Activated CD4-positive, CD25-positive, alpha-beta regulatory T cell (primary cell): ENCODE measurements at regions not wholly inside any gene's neighbourhood (a gene's known extent, or its start where the extent isn't known, plus 50 kb on each side); places are given as distances from the start of the nearest gene placed in this dataset.

ENCODE experiments used
- DNase-seq, 4 experiments: peaks; one replicate each; lab custom pipeline; 2025; lab: John Stamatoyannopoulos, UW

- DNase-seq: no peak
These were observed 109.1 kb upstream of the BCAT1 start for GRCh38 chr12:25058012-25058411.

DNA sequence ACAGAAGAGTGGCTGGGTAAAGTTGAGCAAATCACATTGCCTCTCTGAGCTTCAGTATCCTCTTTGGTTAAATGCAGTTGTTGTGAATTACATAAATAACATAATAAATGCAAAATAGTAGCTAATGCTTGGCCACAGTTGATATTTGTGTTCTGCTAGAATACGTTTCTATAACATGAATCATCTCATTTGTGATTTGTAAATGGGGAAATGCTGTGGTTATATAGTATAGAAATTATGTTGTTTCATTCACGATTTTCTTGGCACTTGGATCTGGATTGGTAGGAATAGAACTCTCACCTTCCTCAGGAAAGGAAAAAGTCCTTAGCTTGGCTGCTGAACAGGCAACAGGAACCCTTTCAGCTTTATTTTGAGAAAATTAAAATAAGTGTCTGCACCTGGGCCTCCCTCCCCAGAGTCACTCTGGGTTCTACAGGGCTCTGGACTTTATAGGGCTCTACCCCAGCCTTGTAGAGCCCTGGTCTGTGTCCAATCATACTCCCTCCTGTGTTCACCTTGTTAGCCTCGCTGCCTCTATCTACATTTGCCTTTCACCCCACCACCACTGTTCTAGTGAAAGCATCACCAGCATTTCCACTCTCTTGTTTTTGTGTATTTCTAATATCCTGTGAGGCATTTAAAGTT is 107.7 kb upstream of the BCAT1 start:
- no peak for DNase-seq

GRCh38 chr12:25056011-25056410 is 107.1 kb upstream of the BCAT1 start:
- no peak for DNase-seq

- DNase-seq: peak in 2 of 4 experiments; percentile 11 to 12
These were observed 105.9 kb upstream of the BCAT1 start for GRCh38 chr12:25054783-25055144.

DNA sequence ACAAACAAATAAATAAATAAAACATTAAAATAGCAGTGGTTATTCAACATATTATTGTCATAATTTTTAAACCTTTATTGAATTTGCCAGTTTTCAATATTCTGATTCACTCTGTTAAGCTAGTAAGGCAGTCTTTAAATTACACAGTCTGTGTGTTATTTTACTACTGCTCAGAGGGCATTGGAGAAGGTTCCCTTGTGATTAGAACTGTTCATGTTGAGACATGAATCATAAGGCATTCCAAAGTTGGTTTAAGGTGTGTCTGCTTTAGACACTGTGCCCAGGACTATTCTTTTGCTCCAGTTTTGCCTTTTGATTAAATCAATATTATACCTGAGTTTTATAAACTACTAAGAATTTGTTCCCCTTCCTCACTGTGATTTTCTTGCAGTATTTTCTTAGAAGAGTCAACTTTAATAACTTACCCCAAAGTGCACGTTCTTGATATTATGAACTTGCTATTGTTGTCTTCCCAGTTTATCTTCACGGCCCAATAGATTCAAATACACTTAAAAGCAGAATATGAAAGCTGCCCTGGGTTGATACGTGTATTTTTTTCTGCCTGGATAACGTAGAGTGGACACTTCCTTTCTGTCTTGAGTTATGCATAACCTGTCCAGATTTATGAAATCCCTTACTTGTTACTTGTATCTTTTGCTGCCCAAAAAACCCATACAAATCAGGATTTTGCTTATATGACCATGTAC is 105.3 kb upstream of the BCAT1 start:
- DNase-seq: no peak

DNA sequence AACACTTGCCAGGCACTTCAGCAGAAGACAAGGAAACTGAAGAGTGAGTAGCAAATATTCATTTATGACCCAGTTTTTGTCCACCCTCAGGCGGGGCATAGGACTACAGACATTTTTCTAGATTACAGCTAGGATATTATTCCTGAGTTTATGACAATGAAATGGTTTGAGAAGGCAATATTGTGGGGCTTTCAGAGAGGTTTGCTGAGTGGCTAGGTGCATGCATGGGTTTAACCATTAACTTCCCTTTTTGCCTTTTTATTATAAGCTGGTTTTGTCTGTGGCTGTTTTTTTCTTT is 104.0 kb upstream of the BCAT1 start:
- no peak for DNase-seq

DNA sequence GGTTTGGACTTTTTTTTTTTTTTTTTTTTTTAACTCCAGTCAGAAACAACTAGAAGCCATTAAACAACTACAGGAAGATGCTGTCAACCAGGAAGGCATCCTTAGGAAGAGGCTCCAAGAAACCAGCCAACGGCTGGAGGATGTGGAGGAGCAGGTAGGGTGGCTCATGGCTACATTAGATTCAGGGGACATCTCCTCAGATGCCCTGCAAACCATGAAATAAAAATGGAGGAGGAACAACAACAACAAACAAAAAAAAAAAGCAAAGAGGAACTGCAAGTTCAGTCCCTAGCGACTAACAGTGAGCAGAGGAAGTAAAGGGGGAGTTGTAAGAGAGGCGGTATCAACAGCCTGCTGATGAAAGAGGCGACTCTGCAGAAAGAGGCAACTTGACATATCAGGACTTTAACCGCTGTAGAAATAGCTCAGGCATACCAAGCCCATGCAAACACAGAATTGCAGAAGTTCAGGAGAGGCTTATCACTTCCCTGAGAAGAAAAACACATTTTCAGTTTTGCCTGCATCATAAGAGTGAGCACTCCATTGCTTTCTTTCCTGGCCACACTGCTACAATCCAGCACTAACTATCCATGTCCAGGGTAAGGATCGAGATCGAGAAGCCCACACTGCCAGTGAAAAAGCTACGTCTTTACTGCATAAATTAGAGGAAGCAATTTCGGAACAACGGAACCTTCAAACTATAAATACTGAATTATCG is 103.5 kb upstream of the BCAT1 start:
- no peak for DNase-seq

DNA sequence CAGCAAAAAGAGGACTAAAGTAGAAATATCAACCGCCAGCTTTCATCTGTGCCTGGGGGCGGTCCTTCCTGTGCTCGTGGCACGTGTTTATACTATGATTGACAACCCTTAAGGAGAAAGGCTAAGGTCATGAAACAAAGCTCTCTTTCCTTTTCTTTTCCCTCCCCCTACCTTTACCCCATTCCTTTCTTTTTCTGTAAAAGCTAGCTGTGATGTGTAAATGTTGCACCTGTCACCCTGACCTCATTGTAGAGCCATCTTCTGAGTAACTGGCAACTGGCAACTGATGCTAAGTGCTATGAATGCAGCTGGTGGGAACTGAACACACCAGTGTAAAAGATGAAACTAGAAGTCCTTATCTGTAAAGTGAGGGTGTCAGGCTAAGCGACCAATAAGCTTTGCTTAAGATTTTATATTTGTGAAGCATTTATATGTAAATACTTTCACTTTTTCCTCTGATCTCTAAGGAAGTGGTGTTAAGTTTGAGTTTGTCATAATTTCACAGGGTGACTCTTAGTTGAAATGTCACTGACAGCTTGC is 102.8 kb upstream of the BCAT1 start:
- peak in 2 of 4 experiments; percentile 14 to 17 for DNase-seq

DNA sequence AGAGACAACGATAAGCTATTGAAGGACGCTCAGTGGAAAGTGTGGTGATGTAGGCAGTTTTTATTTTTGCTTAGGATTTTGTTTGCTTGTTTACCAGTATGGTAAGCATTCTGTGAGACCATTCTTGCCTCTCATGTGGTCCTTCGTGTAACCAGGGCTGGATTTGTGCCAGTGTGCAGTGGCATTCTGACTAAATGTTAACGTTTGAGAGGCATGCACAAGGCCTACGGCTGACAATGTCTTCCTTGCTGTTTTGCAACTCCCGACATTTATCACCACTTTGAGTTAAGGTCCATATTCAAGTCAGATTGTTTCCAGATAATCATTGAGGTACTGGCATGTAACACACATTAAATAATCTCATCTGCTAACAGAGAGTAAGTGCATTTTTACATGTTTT is 102.3 kb upstream of the BCAT1 start:
- DNase-seq: no peak

DNA sequence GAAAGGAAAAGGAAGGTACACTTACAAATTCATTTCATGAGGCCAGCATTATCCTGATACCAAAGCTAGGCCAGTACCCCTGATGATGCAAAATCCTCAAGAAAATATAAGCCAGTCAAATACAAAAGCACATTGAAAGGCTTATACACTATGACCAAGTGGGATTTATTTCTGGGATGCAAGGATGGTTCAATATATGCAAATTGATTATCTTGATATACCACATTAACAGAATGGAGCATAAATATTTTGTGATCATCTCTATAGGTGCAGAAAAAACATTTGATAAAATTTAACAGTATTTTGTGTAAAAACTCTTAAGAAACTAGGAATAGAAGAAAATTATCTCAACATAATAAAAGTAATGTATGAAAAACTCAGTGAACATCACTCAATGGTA is 97.0 kb upstream of the BCAT1 start:
- no peak for DNase-seq

DNA sequence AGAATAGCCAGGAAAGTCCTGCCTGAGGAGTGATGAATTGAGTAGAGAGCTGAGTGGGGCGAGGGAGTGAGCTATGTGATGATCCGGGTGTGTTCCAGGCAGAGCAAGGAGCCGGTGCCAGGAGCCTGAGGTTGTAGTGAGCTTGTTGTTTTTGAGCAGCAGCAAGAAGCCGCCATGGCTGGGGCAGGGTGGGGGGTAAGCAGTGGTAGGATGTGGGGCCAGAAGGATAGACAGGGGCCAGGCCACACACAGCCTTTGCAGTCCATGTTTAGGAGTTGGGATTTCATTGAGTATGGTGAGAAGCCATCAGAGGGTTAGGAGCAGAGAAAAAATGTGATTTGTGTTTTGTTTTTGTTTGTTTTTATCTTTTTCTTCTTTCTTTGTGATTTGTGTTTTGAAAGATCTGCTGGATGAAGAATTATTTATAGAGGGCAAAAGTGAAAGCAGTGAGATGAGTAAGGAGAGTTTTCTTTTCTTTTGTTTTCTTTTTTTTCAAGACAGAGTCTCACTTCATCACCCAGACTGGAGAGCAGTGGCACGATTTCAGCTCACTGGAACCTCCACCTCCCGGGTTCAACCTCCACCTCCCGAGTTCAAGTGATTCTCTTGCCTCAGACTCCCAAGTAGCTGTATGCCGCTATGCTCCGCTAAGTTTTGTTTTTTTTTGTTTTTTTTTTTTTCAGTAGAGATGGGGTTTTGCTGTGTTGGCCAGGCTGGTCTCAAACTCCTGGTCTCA is 92.3 kb upstream of the BCAT1 start:
- DNase-seq: no peak

DNA sequence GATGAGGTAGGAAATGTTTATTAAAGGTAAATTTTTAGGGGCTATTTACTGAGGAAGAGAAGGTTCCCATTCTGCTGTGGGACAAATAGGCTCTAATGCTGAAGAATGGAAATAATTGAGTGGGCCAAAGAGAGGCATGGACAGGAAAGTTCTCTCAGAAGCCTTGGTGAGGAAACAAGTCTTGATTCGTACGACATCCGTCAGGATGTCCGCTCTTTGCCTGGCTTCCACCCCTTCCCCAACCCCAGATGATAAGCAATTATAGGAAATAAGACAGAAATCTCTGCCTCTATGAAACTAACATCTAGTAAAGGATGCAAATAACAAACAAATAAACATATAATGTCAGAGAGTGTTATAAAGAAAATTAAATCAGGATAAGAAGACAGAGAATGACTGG is 91.7 kb upstream of the BCAT1 start:
- DNase-seq: no peak

DNA sequence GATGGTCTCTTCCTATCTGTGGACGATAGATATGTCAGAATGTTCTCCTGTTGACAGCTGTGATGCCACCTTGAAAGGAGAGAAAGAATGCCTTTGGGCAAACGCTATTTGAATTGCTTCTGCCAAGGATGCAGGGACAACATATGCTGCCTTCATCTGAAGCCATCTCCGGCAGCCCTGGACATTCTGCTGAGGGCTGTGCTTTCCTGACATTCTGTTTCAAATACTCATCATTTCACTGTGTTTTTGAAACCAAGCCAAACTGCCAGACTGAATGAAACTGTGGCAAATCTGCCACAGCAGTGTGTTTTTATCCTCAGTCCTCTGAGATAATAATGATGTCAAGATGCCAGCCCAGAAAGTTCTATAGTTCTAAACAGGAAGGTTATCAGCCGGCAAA is 85.8 kb upstream of the BCAT1 start:
- DNase-seq: no peak

DNA sequence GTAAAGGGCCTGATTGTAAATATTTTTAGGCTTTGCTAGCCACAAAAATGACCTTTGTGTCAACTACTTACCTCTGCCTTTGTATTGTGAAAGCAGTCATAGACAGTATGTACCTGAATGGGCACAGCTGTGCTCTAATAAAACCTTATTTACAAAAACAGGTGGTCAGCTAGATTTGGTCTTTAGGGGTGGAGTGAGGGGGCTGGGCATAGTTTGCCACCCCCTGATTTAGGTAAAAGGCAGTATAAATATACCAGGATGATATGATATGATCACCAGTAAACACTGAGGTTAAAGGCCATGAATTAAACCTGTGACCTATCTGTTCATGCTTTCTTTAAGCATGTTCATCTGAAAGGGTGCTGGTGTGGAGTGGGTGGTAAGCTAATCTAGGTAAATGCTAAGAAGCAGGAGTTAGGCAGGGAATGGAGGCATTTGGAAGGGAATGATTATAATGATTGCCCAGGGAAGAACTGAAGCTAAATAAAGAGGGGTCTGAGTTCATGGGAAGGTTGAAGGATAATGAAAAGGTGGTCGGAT is 77.1 kb upstream of the BCAT1 start:
- DNase-seq: no peak

DNA sequence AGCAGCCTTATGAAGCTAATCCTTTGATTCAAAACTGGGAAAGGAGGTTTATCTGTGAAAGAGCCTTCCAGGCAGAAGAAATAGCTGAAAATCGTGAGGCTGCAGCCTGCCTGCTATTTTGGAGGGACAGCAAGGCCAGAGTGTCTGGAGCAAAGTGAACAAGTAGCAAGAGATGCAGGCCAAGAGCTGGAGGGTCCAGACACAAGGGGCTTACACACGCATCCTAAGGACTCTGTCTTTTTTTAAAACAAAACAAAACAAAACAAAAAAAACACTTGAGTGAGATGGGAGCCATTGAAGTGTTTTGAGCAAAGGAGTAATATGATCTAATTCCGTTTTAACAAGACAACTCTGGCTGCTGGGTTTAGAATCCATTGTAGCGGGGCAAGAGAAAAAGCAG is 76.4 kb upstream of the BCAT1 start:
- no peak for DNase-seq

DNA sequence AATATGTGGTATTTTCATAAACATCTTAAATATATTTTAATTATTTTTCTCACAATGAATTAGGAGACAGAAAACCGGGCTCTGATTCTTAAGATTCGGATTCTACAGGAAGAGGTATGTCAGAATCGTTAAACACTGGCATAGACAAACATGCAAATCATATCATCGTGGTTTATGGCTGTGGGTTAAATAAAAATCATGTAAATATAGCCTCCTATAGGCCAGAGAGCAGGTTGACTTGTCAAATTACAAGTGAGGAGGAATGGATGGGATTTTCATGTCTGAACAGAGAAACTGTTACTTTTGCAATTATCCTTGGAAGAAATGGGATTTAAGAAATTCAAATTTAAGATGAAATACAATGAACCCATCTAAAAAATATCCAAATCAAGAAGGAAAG is 74.9 kb upstream of the BCAT1 start:
- no peak for DNase-seq

DNA sequence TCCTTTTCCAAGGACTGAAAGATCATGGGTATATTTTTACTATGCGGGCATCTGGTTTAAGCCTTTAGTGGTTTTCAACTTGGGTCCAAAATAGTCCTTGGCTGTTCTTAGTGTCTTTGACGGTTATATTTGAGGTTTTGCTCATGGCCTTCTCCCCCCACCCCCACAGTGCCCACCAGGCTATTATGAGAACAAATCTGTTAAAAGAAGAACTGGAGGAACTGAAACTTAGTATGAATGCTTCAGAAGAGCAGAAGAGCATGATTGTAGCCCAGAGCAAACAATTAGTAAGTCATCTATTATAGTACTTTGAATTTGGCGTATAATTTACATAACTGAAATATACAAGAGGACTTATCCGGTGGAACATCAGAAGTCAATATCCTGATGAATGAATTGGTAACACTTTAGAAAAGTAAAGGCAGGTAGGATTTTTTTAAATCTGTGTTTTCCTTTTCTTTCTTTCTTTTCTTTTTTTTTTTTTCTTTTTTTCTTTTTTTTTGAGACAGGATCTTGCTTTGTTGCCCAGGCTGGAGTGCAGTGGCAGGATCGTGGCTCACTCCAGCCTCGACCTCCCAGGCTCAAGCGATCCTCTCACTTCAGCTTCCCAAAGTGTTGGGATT is 71.8 kb upstream of the BCAT1 start:
- no peak for DNase-seq

DNA sequence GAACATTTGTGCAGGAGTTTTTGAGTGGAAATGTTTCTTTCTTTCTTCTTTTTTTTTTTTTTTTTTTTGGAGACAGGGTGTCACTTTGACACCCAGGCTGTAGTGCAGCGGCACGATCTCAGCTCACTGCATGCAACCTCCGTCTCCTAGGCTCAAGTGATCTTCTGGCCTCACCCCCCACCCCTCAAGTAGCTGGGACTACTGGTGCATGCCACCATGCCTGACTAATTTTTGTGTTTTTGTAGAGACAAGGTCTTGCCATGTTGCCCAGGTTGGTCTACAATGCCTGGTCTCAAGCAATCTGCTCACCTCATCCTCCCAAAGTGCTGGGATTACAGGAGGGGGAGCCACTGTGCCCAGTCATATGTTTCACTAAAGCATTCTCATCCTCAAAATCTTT is 69.2 kb upstream of the BCAT1 start:
- no peak for DNase-seq

GRCh38 chr12:25017336-25017735 is 68.4 kb upstream of the BCAT1 start:
- DNase-seq: no peak

DNA sequence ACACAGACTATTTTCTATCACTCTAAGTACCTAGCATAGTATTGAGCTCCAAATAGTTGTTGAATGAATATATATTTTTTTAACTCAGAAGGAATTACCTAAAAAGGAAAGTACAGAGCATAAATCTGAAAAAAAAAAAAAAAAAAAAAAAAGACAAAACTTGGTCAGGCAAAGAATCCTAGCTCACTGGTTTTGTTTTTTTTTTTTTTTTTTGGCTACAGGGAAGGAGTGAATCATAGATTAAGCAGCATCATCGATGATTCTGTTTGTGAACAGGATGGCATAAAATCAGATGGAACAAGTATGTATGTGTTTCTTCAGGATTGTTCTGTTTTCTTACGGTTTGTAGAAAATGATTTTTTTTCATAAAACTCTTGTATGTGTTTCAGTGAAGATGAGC is 66.1 kb upstream of the BCAT1 start:
- no peak for DNase-seq

- DNase-seq: no peak
These were observed 64.2 kb upstream of the BCAT1 start for GRCh38 chr12:25013061-25013460.

DNA sequence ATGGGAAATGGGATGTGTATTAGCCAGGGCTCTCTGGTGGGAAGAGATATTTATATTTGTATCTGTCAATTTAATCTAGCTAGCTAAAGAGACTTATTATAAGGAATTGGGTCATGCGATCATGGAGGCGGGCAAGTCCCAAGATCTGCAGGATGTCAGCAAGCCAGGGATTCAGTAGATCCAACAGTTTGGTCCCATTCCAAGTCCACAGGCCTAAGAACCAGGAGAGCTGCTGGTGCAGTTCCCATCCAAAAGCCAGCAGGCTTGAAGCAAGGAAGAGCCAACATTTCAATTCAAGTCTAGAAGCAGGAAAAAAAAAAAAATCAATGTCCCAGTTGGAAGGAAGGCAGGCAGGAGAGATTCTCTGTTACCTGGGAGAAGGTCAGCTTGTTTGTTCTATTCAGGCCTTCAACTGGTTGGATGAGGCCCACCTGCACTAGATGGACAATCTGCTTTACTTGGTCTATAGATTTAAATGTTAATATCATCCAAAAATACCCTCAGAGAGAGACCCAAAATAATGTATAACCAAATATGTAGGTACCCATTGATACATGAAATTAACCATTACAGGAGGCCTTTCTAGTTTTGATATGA is 60.7 kb upstream of the BCAT1 start:
- DNase-seq: no peak
